ENCODE measurements at regions not wholly inside any gene's neighbourhood (a gene's known extent, or its start where the extent isn't known, plus 50 kb on each side); places are given as distances from the start of the nearest gene placed in this dataset.

- no peak for TF ChIP-seq CTCF (IDR thresholded peaks at IDR 0.05 in 2 of 3, conservative IDR thresholded peaks at IDR 0.05 in 1 of 3; ENCODE audit: control insufficient read depth in 2 of 3, extremely low read depth in 1 of 3, insufficient read depth in 1 of 3, low read depth in 3 of 3, low read length in 3 of 3)
- no peak for TF ChIP-seq CHD1 (IDR thresholded peaks at IDR 0.05; ENCODE audit: low read depth, low read length)
- TF ChIP-seq ZBED1 (IDR thresholded peaks at IDR 0.05; ENCODE audit: borderline replicate concordance): no peak
- no peak for TF ChIP-seq ZBTB33 (IDR thresholded peaks at IDR 0.05)
- no peak for TF ChIP-seq POLR2AphosphoS5 (IDR thresholded peaks at IDR 0.05; ENCODE audit: low read length)
- no peak for TF ChIP-seq TCF3 (IDR thresholded peaks at IDR 0.05; ENCODE audit: borderline replicate concordance, insufficient read depth, low read depth, low read length)
Measured at GRCh38 chr20:5688431-5688972, 61.7 kb upstream of the SHLD1 start.

Data from GM12878 (cell line).